HepG2 (cell line): ENCODE measurements at regions not wholly inside any gene's neighbourhood (a gene's known extent, or its start where the extent isn't known, plus 50 kb on each side); places are given as distances from the start of the nearest gene placed in this dataset.

Source experiments
- ATAC-seq: fragments of 200-7000 bp; cut with Tn5 transposase; 3 replicates; pipeline ENCODE4 v1.9.1; 2020; ENCODE audit warnings: mild to moderate bottlenecking, moderate library complexity
- BruUV-seq: library from RNA; stranded (reverse); fragments of 400-500 nt; replicated peaks from 2 replicates; lab custom pipeline; 2021; lab: Mats Ljungman, UMichigan
- CTCF ChIA-PET: fragments of 300-600 bp; formaldehyde crosslinking; extraction: SDS; loops from one replicate; lab custom pipeline; 2021; ENCODE audit warnings: low total read pairs, inconsistent platforms, low intra/inter-chr PET ratio; lab: Yijun Ruan, JAX
- POLR2A ChIA-PET: fragments of 350-600 bp; sonication (Branson Sonifier 250); formaldehyde crosslinking; loops from one replicate; lab custom pipeline; 2020; ENCODE audit warnings: antibody characterized with exemption, inconsistent platforms; lab: Yijun Ruan, JAX
- DNase-seq: peaks from one replicate; pipeline ENCODE4 v3.0.0-alpha.2; 2015; ENCODE audit warnings: low spot score
- FAIRE-seq: peaks from 3 replicates; lab custom pipeline; 2011; peaks lifted over from hg19 to GRCh38; lab: Jason Lieb, UNC
- H2AFZ ChIP-seq: one replicate; pipeline ENCODE4 v1.6.1; 2011; ENCODE audit warnings: low read length, inconsistent platforms
- H3K27ac ChIP-seq: fragments of 300-600 bp; 3 replicates; pipeline ENCODE4 v1.8.0; 2011; ENCODE audit warnings: mixed run types, mild to moderate bottlenecking, mixed read lengths, low read length, inconsistent platforms; ENCODE audit not compliant: insufficient read depth; ENCODE audit errors: extremely low read length
- H3K27me3 ChIP-seq, 2 experiments: fragments of 200-600 bp in 1 of 2; 2 replicates in 1 of 2; 3 replicates in 1 of 2; pipeline versions ENCODE4 v1.6.0 to v1.8.0; 2011; ENCODE audit warnings: low read length in 2 of 2, mild to moderate bottlenecking in 2 of 2, moderate library complexity in 2 of 2, inconsistent platforms in 1 of 2; ENCODE audit not compliant: insufficient read depth in 2 of 2, control insufficient read depth in 1 of 2
- H3K36me3 ChIP-seq, 2 experiments: fragments of 200-600 bp in 1 of 2; replicated peaks in 1 of 2; 2 replicates in 1 of 2; 3 replicates in 1 of 2; pipeline versions ENCODE4 v1.5.1 to v1.8.0; 2011; ENCODE audit warnings: low read length in 2 of 2, inconsistent platforms in 1 of 2; ENCODE audit not compliant: insufficient read depth in 2 of 2, control insufficient read depth in 1 of 2
- H3K4me1 ChIP-seq: 2 replicates; pipeline ENCODE4 v1.5.1; 2012; ENCODE audit warnings: low read length, inconsistent platforms; ENCODE audit not compliant: insufficient read depth
- H3K4me2 ChIP-seq: 2 replicates; pipeline ENCODE4 v1.6.0; 2011; ENCODE audit warnings: low read depth, low read length, inconsistent platforms
- H3K4me3 ChIP-seq, 3 experiments: fragments of 200-600 bp in 1 of 3; sonication (generic), shearing (Covaris generic) in 1 of 3; replicated peaks in 1 of 3; 2 replicates each; pipeline ENCODE4 v1.5.1; 2011 to 2016; ENCODE audit warnings: low read length in 3 of 3, inconsistent platforms in 2 of 3, low read depth in 2 of 3, mild to moderate bottlenecking in 2 of 3, control low read depth in 1 of 3, mixed read lengths in 1 of 3; ENCODE audit not compliant: insufficient read depth in 1 of 3
- H3K79me2 ChIP-seq: one replicate; pipeline ENCODE4 v1.6.1; 2011; ENCODE audit warnings: low read length, inconsistent platforms; ENCODE audit not compliant: insufficient read depth
- H3K9ac ChIP-seq: 2 replicates; pipeline ENCODE4 v1.6.0; 2011; ENCODE audit warnings: mild to moderate bottlenecking, low read depth, low read length, inconsistent platforms; ENCODE audit not compliant: insufficient read depth
- H3K9me3 ChIP-seq: 2 replicates; pipeline ENCODE4 v1.5.1; 2012; ENCODE audit warnings: mild to moderate bottlenecking, low read length
- H4K20me1 ChIP-seq: 2 replicates; pipeline ENCODE4 v1.6.0; 2011; ENCODE audit warnings: inconsistent platforms, mild to moderate bottlenecking, low read length, moderate library complexity; ENCODE audit not compliant: insufficient read depth
- CENPT ChIP-seq: sonication (generic); formaldehyde crosslinking; IDR thresholded peaks from 2 replicates; pipeline ENCODE4 v1.8.0; 2022; ENCODE audit warnings: low read depth, mild to moderate bottlenecking, moderate library complexity, missing genetic modification reagents
- GFI1 ChIP-seq: sonication (generic); formaldehyde crosslinking; IDR thresholded peaks from 2 replicates; pipeline ENCODE4 v1.5.0; 2020; ENCODE audit warnings: missing genetic modification reagents, mild to moderate bottlenecking, borderline replicate concordance
- ISL2 ChIP-seq: sonication (generic); formaldehyde crosslinking; IDR thresholded peaks from 2 replicates; pipeline ENCODE4 v1.5.0; 2020; ENCODE audit warnings: missing genetic modification reagents
- JUND ChIP-seq: sonication (generic); formaldehyde crosslinking; IDR thresholded peaks from 2 replicates; pipeline ENCODE4 v1.8.0; 2022; ENCODE audit warnings: mild to moderate bottlenecking, missing genetic modification reagents
- KAT2B ChIP-seq: fragments of 150-350 bp; IDR thresholded peaks from 2 replicates; pipeline ENCODE4 v1.6.1; 2014; ENCODE audit warnings: low read depth, low read length, borderline replicate concordance
- NONO ChIP-seq, 2 experiments: fragments of 450-650 bp in 1 of 2; sonication (generic) in 1 of 2; formaldehyde crosslinking in 1 of 2; IDR thresholded peaks in 1 of 2; conservative IDR thresholded peaks in 1 of 2; 2 replicates each; pipeline versions ENCODE4 v1.6.1 to v1.8.0; 2017 to 2022; ENCODE audit warnings: mild to moderate bottlenecking in 1 of 2, missing genetic modification reagents in 1 of 2, moderate library complexity in 1 of 2
- SIX4 ChIP-seq: sonication (generic); formaldehyde crosslinking; IDR thresholded peaks from 2 replicates; pipeline ENCODE4 v1.4.0; 2020; ENCODE audit warnings: missing genetic modification reagents
- ZNF138 ChIP-seq: sonication (generic); formaldehyde crosslinking; IDR thresholded peaks from 2 replicates; pipeline ENCODE4 v1.5.0; 2020; ENCODE audit warnings: mild to moderate bottlenecking, low read depth, missing genetic modification reagents
- ZNF614 ChIP-seq: IDR thresholded peaks from 2 replicates; pipeline ENCODE4 v1.6.1; 2018; ENCODE audit warnings: missing biosample characterization, missing genetic modification reagents, inconsistent platforms, borderline replicate concordance
- ZNF746 ChIP-seq: sonication (generic); formaldehyde crosslinking; IDR thresholded peaks from 2 replicates; pipeline ENCODE4 v1.8.0; 2022; ENCODE audit warnings: mild to moderate bottlenecking, missing genetic modification reagents
- in situ Hi-C: cut with HindIII; loops from 2 replicates; pipeline ENCODE4 v1.10.0; 2017; ENCODE audit warnings: low pct_unique_long_range_greater_than_20kb; ENCODE audit not compliant: extremely low pct_ligation_motif_present
- intact Hi-C: fragments of 100-400 bp; cut with micrococcal nuclease; formaldehyde crosslinking; loops from one replicate; pipeline ENCODE4 v1.10.0; 2022; ENCODE audit not compliant: unreplicated experiment
- TF ChIP-seq, protein P1 (sequence below): sonication (generic); formaldehyde crosslinking; IDR thresholded peaks from 2 replicates; pipeline ENCODE4 v1.8.0; 2022; ENCODE audit warnings: mild to moderate bottlenecking, missing genetic modification reagents
- TF ChIP-seq, protein P2 (sequence below): sonication (generic); formaldehyde crosslinking; IDR thresholded peaks from 2 replicates; pipeline ENCODE4 v1.5.0; 2020; ENCODE audit warnings: missing genetic modification reagents

DNA sequence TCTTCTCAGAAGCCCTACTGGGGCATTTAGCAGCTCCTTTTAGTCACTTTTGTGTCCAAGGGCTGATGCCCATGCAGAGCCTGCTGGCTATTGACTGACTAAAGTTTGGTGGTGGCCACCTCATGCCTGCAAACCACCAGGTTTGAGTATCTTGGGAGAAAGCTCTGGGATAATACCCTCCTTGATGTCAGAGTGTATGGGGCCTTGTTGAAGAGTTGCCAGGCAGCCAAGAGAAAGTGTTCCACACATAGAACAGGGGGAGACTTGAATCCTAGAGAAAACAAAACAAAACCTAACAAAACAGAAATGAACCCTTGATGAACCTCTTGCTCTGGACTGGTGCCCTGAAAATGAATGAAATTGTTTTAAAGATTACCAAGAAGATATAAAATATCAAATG, 1024.6 kb downstream of the SORCS1 start:
- intact Hi-C loops, result no loop called here
- CTCF ChIA-PET, result no interaction called here
- Histone ChIP-seq H4K20me1 (no peaks in the 10 kb centered on the region), H2AFZ (no peak overlapping the region), H3K27ac (no peak overlapping the region), H3K36me3 (no peaks in the 10 kb centered on the region), H3K79me2 (no peaks in the 10 kb centered on the region), H3K9me3 (peaks cover 80% of the 10 kb centered on the region), H3K4me2 (no peak overlapping the region), H3K4me1 (no peaks in the 10 kb centered on the region), H3K9ac (no peak overlapping the region), H3K27me3 (no peaks in the 10 kb centered on the region), H3K4me3 (no peak overlapping the region)
- in situ Hi-C loops, result no loop called here
- no peak for FAIRE-seq
- TF ChIP-seq ZNF746 (no peak), SIX4 (CRISPR knock-in tag) (no peak), CENPT (no peak), NONO (IDR thresholded peaks at IDR 0.05) (no peak), NONO (CRISPR knock-in tag; conservative IDR thresholded peaks at IDR 0.05) (no peak), GFI1 (CRISPR knock-in tag) (no peak), ZNF138 (CRISPR knock-in tag) (no peak), ZNF614 (CRISPR knock-in tag) (no peak), ISL2 (CRISPR knock-in tag) (no peak), KAT2B (no peak), JUND (CRISPR knock-in tag) (no peak)
- TF ChIP-seq, protein P1, sequence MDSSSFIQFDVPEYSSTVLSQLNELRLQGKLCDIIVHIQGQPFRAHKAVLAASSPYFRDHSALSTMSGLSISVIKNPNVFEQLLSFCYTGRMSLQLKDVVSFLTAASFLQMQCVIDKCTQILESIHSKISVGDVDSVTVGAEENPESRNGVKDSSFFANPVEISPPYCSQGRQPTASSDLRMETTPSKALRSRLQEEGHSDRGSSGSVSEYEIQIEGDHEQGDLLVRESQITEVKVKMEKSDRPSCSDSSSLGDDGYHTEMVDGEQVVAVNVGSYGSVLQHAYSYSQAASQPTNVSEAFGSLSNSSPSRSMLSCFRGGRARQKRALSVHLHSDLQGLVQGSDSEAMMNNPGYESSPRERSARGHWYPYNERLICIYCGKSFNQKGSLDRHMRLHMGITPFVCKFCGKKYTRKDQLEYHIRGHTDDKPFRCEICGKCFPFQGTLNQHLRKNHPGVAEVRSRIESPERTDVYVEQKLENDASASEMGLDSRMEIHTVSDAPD (CRISPR knock-in tag), result no peak
- TF ChIP-seq, protein P2, sequence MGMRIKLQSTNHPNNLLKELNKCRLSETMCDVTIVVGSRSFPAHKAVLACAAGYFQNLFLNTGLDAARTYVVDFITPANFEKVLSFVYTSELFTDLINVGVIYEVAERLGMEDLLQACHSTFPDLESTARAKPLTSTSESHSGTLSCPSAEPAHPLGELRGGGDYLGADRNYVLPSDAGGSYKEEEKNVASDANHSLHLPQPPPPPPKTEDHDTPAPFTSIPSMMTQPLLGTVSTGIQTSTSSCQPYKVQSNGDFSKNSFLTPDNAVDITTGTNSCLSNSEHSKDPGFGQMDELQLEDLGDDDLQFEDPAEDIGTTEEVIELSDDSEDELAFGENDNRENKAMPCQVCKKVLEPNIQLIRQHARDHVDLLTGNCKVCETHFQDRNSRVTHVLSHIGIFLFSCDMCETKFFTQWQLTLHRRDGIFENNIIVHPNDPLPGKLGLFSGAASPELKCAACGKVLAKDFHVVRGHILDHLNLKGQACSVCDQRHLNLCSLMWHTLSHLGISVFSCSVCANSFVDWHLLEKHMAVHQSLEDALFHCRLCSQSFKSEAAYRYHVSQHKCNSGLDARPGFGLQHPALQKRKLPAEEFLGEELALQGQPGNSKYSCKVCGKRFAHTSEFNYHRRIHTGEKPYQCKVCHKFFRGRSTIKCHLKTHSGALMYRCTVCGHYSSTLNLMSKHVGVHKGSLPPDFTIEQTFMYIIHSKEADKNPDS (CRISPR knock-in tag), result no peak
- POLR2A ChIA-PET, result no interaction called here
- BruUV-seq, result no TSS peak
- no peak for DNase-seq
- ATAC-seq, result no peak
